T-helper 17 cell (primary cell): ENCODE measurements at regions not wholly inside any gene's neighbourhood (a gene's known extent, or its start where the extent isn't known, plus 50 kb on each side); places are given as distances from the start of the nearest gene placed in this dataset.

ENCODE experiments used
- ATAC-seq: fragments of 150-1000 bp; cut with Tn5 transposase; 2 replicates; pipeline ENCODE4 v1.10.0; 2021; ENCODE audit warnings: mild to moderate bottlenecking, moderate library complexity
- DNase-seq, 3 donors: peaks; one replicate each; pipeline versions ENCODE4 v3.0.0 to v3.0.0-alpha.2; 2020 to 2021
- H3K9me3 ChIP-seq: one replicate; pipeline ENCODE4 v1.7.0; 2013; ENCODE audit warnings: low read length, mild to moderate bottlenecking; ENCODE audit not compliant: control insufficient read depth, poor library complexity, severe bottlenecking
- H3K27ac Mint-ChIP-seq: one replicate; pipeline ENCODE4 v1.8.0; 2022; ENCODE audit warnings: mild to moderate bottlenecking, moderate library complexity, mixed read lengths
- H3K27me3 Mint-ChIP-seq: one replicate; pipeline ENCODE4 v1.8.0; 2022; ENCODE audit warnings: mixed read lengths
- H3K36me3 Mint-ChIP-seq: one replicate; pipeline ENCODE4 v1.8.0; 2022; ENCODE audit warnings: low read depth, mixed read lengths
- H3K4me1 Mint-ChIP-seq: one replicate; pipeline ENCODE4 v1.8.0; 2022; ENCODE audit warnings: mild to moderate bottlenecking, mixed read lengths
- H3K4me3 Mint-ChIP-seq: one replicate; pipeline ENCODE4 v1.8.0; 2022; ENCODE audit warnings: mild to moderate bottlenecking, moderate library complexity, mixed read lengths

DNA sequence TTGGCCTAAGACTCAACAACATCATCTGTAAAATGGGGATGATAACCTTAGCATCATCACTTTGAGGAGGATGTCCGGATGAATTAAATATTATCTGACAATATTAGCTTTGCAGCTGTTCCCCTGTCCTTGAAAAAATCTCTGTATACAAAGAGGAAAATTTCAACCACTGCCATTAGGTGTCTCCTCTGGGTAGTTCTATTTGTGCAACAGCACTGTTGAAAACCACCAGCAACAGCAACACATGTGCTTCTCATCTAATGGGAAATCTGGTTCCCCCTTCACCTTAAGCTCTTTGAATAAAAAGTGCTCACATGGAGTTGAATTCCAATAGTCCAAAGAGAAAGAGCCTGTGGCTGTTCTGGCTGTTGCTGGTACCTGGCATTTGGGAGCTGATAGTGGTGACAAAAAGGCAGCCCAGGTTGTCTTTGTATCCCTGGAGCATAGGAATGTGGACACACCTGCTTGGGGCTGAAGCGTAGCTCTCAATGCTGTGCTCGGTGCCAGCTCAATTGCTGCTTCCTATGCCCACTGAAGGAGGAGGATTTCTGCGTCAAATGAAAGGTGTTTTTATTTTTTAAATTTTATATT, 322.1 kb upstream of the MSX2 start:
- no peak for DNase-seq
- no peaks in the 10 kb centered on the region for H3K36me3 Mint-ChIP-seq

DNA sequence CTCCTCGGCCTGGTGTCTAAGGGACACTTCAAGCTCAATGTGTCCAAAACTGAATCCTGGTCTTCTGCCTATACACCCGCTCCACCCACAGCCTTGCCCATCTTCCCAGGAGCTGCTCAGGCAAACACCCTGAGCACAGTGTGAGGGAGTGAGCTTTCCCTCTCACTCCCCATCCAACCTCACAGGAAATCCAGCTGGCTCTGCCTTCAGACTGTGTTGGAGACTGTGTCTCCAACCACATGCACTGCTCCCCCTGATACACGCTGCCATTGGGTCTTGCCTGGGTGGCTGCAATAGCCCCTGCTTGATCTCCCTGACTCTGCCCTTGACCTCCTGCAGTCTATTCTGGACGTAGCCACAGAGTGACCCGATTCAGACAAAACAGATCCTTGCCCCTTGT, 319.5 kb upstream of the MSX2 start:
- no peak overlapping the region for H3K27ac Mint-ChIP-seq
- no peak for DNase-seq

More for the DNA sequence above, 322.1 kb upstream of the MSX2 start:
- H3K27ac Mint-ChIP-seq = no peak overlapping the region
- H3K4me3 Mint-ChIP-seq = no peak overlapping the region
- ATAC-seq = no peak
- peaks cover 9% of the 10 kb centered on the region for H3K27me3 Mint-ChIP-seq
- H3K4me1 Mint-ChIP-seq = no peaks in the 10 kb centered on the region
- no peaks in the 10 kb centered on the region for H3K9me3 ChIP-seq

DNA sequence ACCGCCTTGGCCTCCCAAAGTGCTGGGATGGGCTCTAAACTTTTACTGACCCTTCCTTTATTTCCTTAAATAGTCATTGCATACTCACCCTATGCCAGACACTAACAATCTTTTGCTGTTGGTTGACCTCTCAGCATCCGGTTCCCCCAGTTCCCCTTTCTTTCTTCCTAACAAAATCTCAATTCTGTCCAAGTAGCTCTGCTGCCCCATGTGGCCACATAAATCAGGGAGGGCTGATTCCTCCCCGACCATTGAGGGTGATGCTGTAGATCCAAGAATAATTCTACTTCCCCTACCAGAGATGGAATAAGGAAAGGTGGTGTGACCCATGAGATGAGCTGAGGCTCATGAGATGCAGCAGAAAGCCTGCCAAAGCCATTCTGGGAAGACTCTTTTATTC, 315.3 kb upstream of the MSX2 start:
- H3K9me3 ChIP-seq = no peaks in the 10 kb centered on the region
- H3K27ac Mint-ChIP-seq = no peak overlapping the region
- H3K4me1 Mint-ChIP-seq = no peaks in the 10 kb centered on the region
- ATAC-seq (no peak), DNase-seq (no peak)
- no peak overlapping the region for H3K4me3 Mint-ChIP-seq
- H3K36me3 Mint-ChIP-seq = no peaks in the 10 kb centered on the region
- peaks cover 42% of the 10 kb centered on the region for H3K27me3 Mint-ChIP-seq

More for the DNA sequence above, 319.5 kb upstream of the MSX2 start:
- no peaks in the 10 kb centered on the region for H3K4me1 Mint-ChIP-seq
- H3K36me3 Mint-ChIP-seq = no peaks in the 10 kb centered on the region
- no peak for ATAC-seq
- peaks cover 18% of the 10 kb centered on the region for H3K27me3 Mint-ChIP-seq
- no peaks in the 10 kb centered on the region for H3K9me3 ChIP-seq
- no peak overlapping the region for H3K4me3 Mint-ChIP-seq

DNA sequence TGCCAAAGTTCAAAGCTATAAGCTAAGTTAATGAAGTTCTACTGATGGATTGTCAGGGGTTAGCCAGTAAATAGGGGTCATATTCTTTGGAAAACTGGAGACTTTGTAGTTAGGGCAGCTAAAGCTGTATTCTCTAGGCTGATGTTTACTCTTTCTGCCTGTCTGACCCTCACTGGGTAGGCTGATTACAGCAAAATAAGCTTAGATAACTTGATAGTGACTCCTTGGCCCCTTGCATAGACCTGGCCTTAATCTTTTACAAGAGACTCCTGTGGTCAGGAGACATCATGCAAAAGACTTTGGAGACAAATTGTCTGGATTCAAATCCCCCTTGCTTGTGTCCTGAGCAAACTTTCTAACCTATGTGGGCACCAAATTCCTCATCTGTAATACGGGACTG, 314.4 kb upstream of the MSX2 start:
- DNase-seq (no peak), ATAC-seq (no peak)
- Mint-ChIP-seq H3K4me3 (no peak overlapping the region), H3K36me3 (no peaks in the 10 kb centered on the region), H3K4me1 (no peaks in the 10 kb centered on the region), H3K27ac (no peak overlapping the region), H3K27me3 (peaks cover 43% of the 10 kb centered on the region)
- H3K9me3 ChIP-seq = no peaks in the 10 kb centered on the region

DNA sequence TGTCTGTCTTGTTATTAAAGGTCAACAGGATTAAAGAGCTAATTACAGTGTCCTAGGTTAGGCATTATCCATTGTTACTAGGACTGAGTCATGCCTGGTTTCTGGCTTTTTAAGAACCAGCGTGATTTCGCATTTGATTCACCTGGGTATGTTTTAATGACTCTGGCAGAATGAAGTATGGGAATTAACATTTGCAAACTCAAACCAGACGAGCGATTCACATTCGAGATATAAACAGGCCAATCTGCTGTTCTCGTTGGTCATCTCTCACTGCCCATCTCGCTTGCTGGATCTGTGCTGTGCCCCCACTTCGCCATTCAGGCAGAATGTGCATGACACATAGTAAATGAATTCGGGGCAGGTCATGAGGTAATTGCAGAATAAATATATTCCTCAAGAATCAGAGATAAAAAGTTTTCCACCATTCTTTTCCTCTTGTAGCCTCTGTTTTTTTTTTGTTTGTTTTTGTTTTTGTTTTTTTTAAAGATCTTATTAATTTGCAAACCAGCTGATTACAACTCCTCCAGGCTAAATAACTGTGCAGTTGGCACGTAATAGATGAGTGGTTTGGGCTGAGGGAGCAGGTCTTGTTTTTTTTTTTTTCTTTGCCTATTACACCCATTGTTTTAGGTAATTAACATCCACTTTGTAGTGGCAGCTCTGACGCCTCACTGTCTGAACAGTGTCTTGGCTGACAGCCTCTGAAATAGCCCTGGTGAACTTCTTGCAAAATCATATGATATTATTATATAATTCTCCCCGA, 313.5 kb upstream of the MSX2 start:
- Mint-ChIP-seq H3K4me3 (no peak overlapping the region), H3K27me3 (peaks cover 43% of the 10 kb centered on the region), H3K27ac (no peak overlapping the region), H3K36me3 (no peaks in the 10 kb centered on the region), H3K4me1 (no peaks in the 10 kb centered on the region)
- H3K9me3 ChIP-seq = no peaks in the 10 kb centered on the region
- ATAC-seq (no peak), DNase-seq (no peak)

DNA sequence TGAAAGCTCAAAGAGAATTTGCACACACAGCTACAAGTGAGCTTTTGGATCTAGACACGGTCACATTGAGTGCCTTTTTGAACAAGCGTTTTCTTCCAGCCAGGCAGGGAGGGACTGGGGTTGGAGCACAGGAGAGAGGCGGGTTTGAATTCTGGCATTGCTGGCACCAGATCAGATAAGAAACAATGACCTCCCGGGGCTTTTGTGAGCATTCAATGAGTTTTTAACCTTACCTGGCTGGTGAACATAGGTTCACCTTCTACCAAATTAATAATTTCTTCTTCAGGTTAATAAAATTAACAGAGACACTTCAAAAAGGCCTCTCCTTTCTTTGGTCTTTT, 312.9 kb upstream of the MSX2 start:
- DNase-seq (no peak), ATAC-seq (no peak)
- Mint-ChIP-seq H3K36me3 (no peaks in the 10 kb centered on the region), H3K27me3 (peaks cover 45% of the 10 kb centered on the region), H3K4me1 (no peaks in the 10 kb centered on the region), H3K4me3 (no peak overlapping the region), H3K27ac (no peak overlapping the region)
- H3K9me3 ChIP-seq = no peaks in the 10 kb centered on the region

DNA sequence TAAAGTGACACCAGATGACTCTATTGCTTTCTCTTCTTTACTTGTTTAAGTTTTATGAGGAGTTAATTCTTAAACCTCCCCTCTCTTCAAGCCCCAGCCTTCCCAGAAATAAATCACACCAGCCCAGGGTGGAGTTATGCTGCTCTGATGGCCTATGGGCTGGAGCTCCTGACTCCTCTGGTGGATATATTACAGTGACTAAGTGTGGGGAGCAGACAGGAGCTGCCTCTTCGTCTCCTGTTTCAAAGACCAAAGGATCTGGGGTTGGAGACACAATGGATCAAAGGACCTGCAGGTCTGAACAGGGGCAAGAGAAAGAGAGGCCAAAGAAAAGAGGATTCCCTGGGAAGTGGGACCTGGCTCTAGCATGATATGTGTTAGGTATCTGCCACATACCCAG, 312.0 kb upstream of the MSX2 start:
- H3K4me1 Mint-ChIP-seq = no peaks in the 10 kb centered on the region
- no peaks in the 10 kb centered on the region for H3K36me3 Mint-ChIP-seq
- H3K9me3 ChIP-seq = no peaks in the 10 kb centered on the region
- H3K4me3 Mint-ChIP-seq = no peak overlapping the region
- H3K27ac Mint-ChIP-seq = no peak overlapping the region
- H3K27me3 Mint-ChIP-seq = peaks cover 45% of the 10 kb centered on the region
- ATAC-seq (no peak), DNase-seq (no peak)

DNA sequence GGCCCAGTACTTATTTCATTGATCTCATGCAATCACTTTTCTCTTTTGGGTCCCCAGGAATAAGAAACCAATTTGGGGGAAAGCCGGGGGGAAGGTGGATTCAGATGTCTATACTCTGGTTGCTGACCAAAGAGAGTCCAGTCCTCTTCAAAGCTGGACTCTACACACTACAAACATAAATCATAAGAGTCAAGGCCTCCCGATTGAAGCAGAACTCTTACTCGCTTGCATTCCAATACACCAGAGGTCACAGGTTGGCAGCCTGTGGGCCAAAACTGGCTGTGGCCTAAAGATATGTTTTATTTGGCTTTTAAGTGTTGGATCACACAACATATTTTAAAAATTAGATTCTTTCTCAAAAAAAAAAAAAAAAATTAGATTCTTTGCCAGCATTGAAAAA, 311.4 kb upstream of the MSX2 start:
- Mint-ChIP-seq H3K27ac (no peak overlapping the region), H3K4me3 (no peak overlapping the region), H3K4me1 (no peaks in the 10 kb centered on the region), H3K36me3 (no peaks in the 10 kb centered on the region), H3K27me3 (peaks cover 45% of the 10 kb centered on the region)
- DNase-seq (no peak), ATAC-seq (no peak)
- H3K9me3 ChIP-seq = no peaks in the 10 kb centered on the region

DNA sequence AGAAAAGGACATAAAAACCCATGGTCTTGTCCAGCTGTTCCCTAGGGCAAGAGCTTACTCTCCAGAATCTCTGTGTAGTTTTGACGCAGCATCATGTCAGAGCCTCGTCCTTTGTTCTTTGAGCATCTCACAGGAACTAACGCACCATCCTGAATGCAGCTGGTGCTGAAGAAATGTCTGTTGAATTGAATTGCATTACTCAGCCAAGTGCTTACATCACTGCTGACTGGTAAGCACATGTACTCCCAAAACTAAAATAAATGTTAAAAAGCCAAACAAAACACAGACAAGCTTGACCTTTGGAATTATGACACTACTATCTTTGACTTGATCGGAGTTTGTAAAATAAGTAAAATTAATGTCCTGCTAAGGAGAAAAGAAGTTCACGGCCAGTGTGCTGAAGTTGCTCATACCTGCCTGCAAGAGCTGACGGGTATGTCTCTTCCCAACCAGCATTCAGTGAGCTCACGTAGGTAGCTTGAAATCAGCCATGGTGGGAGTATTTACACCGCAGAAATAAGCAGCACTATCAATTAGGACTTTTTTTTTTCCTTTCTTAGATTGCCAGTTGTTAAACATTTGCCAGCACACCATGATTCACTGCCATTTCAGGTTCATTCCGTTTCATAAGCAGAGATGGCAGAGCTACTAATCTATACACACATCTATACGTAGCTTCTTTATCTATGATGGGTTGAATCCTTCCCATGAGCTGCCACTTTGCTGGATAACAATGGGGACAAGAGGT, 310.6 kb upstream of the MSX2 start:
- Mint-ChIP-seq H3K4me3 (no peak overlapping the region), H3K36me3 (no peaks in the 10 kb centered on the region), H3K27me3 (peaks cover 50% of the 10 kb centered on the region), H3K27ac (no peak overlapping the region), H3K4me1 (peaks cover 4% of the 10 kb centered on the region)
- H3K9me3 ChIP-seq = no peaks in the 10 kb centered on the region
- DNase-seq = no peak
- ATAC-seq = no peak

DNA sequence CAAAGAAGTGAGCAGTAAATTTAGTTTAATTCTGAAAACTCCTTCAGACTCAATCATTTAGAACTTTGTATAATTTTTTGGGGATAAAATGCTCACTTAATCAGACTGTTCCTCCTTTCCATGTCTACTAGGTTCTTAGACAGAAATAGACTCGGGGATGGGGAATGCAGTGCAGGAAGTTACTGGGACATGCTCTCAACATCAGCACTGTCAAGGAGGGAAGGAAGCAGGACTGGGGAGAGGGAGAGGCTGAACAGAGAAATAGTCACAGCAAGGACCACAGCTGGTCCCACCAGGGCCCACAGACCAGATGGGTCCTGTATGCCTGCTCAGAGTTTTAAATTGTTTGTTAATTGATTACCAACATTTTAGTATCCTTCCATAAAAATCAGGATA, 310.1 kb upstream of the MSX2 start:
- DNase-seq (no peak), ATAC-seq (no peak)
- Mint-ChIP-seq H3K27me3 (peaks cover 46% of the 10 kb centered on the region), H3K4me1 (peaks cover 7% of the 10 kb centered on the region), H3K27ac (no peak overlapping the region), H3K4me3 (no peak overlapping the region), H3K36me3 (no peaks in the 10 kb centered on the region)
- no peaks in the 10 kb centered on the region for H3K9me3 ChIP-seq

DNA sequence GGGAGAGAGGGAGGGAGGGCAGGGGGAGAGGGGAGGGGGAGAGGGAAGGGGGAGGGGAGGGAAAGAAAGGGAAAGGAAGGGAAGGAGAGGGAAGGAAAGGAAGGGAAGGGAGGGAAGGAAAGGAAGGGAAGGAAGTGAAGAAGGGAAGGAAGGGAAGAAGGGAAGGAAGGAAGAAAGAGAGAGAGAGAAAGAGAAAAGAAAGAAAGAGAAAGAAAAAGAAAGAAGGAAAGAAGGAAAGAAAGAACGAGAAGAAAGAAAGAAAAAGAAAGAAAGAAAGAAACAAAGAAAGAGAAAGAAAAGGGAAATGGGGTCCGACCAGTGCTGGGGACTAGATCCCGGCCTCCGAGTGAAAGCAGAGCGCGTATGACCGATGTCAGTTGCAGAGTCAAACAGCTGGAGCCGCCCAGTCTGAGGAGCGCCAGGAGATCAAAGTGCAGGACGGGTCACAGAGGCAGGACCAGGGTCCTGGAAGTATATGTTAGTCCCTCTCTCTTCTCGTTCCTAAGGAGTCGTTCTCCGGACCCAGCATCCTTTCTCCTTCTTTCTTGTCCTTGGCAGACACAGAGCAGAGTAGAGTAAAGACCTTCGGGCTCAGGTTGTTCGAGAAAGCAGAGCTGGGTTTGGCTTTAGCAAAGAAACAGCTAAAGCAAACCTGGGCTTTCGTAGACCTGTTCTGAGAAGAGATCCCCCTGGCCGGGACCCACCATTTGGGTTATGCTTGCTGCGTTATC, 305.4 kb upstream of the MSX2 start:
- Mint-ChIP-seq H3K36me3 (no peaks in the 10 kb centered on the region), H3K4me3 (peak overlapping the region; percentile 78), H3K27ac (no peak overlapping the region), H3K4me1 (peaks cover 13% of the 10 kb centered on the region), H3K27me3 (peaks cover 22% of the 10 kb centered on the region)
- no peak for DNase-seq
- ATAC-seq = peak; percentile 57
- no peaks in the 10 kb centered on the region for H3K9me3 ChIP-seq

DNA sequence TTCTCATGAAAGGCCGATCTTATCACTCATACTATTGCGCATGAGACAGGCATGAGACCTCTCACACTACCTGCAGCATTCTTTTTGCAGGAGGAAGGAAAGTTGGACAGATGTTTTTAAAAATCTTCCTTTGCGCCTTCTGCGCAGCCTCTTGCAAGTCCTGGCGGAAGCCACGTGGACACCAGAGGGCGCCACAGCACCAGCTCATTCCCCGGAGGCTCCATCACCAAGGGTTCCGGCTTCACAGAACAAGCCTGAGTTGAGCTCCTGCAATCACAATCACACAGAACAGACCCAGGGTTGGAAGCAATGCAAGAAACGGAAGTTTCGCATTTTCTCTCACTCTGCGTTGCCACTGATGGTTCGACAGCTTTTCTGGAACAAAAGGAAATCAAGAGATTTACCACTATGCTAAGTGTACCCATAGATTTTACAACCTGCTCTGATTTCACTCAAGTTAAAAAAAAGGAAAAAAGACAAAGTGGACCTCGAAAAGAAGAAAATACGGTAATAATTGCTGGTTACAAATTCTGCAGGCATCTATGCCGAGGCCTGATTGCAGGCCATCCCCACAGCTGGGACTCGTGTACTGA, 304.7 kb upstream of the MSX2 start:
- Mint-ChIP-seq H3K36me3 (no peaks in the 10 kb centered on the region), H3K27me3 (peaks cover 17% of the 10 kb centered on the region), H3K4me3 (peak overlapping the region; percentile 78), H3K4me1 (peaks cover 13% of the 10 kb centered on the region), H3K27ac (no peak overlapping the region)
- DNase-seq (peak; percentile 59 to 75 (median 62)), ATAC-seq (peak; percentile 90)
- no peaks in the 10 kb centered on the region for H3K9me3 ChIP-seq
